ENCODE measurements at regions not wholly inside any gene's neighbourhood (a gene's known extent, or its start where the extent isn't known, plus 50 kb on each side); places are given as distances from the start of the nearest gene placed in this dataset.

GRCh38 chr10:110419265-110419664, 78.4 kb upstream of the DUSP5 start:
- no peak for TF ChIP-seq EZH2phosphoT487 (conservative IDR thresholded peaks at IDR 0.05; ENCODE audit: low read length)
- no peak for TF ChIP-seq CTCF (IDR thresholded peaks at IDR 0.05; ENCODE audit: insufficient read depth, low read length, poor library complexity, severe bottlenecking)
